T-cell (primary cell): ENCODE measurements at regions not wholly inside any gene's neighbourhood (a gene's known extent, or its start where the extent isn't known, plus 50 kb on each side); places are given as distances from the start of the nearest gene placed in this dataset.

Experiments used
- ATAC-seq, 4 experiments: fragments of 200-7000 bp in 3 of 4; fragments of 150-1000 bp in 1 of 4; cut with Tn5 transposase; replicated peaks in 1 of 4; 1 replicate in 3 of 4; 2 replicates in 1 of 4; pipeline ENCODE4 v1.10.0; 2021; ENCODE audit warnings: moderate library complexity in 3 of 4, mild to moderate bottlenecking in 2 of 4, moderate number of reproducible peaks in 1 of 4
- CTCF ChIA-PET, 2 donors: fragments of 300-600 bp; sonication (Branson Sonifier 250); formaldehyde crosslinking; loops; one replicate each; lab custom pipeline; 2022; ENCODE audit warnings: antibody characterized with exemption in 2 of 2; lab: Charles Lee
- POLR2A ChIA-PET, 2 donors: fragments of 300-600 bp; sonication (Branson Sonifier 250); formaldehyde crosslinking; loops; one replicate each; lab custom pipeline; 2022; ENCODE audit warnings: antibody characterized with exemption in 2 of 2; lab: Charles Lee
- DNase-seq, 35 experiments: peaks; one replicate each; pipeline versions ENCODE4 v3.0.0 to v3.0.0-alpha.2; 2013 to 2023
- H3K27ac ChIP-seq: one replicate; pipeline ENCODE4 v1.5.1; 2013; ENCODE audit warnings: low read length
- H3K27me3 ChIP-seq, 2 experiments: replicated peaks in 1 of 2; 1 replicate in 1 of 2; 2 replicates in 1 of 2; pipeline versions ENCODE4 v1.6.1 to v1.7.0; 2013; ENCODE audit warnings: low read length in 1 of 2, mixed read lengths in 1 of 2; ENCODE audit not compliant: control insufficient read depth in 2 of 2, insufficient read depth in 2 of 2; ENCODE audit errors: extremely low read depth in 1 of 2
- H3K36me3 ChIP-seq, 2 donors: 1 replicate in 1 of 2; 2 replicates in 1 of 2; pipeline versions ENCODE4 v1.6.1 to v1.7.0; 2013; ENCODE audit warnings: low read length in 1 of 2; ENCODE audit not compliant: control insufficient read depth in 2 of 2, insufficient read depth in 1 of 2; ENCODE audit errors: extremely low read depth in 1 of 2
- H3K4me1 ChIP-seq, 2 experiments: 1 replicate in 1 of 2; 2 replicates in 1 of 2; pipeline versions ENCODE4 v1.6.1 to v1.7.0; 2013; ENCODE audit warnings: low read length in 2 of 2, mixed read lengths in 1 of 2; ENCODE audit not compliant: insufficient read depth in 2 of 2, control insufficient read depth in 1 of 2; ENCODE audit errors: extremely low read depth in 1 of 2
- H3K4me3 ChIP-seq, 2 donors: 1 replicate in 1 of 2; 2 replicates in 1 of 2; pipeline versions ENCODE4 v1.5.1 to v1.7.0; 2013; ENCODE audit warnings: mild to moderate bottlenecking in 2 of 2, low read length in 1 of 2, moderate library complexity in 1 of 2; ENCODE audit not compliant: control insufficient read depth in 1 of 2; ENCODE audit errors: extremely low read depth in 1 of 2
- H3K9me3 ChIP-seq: 2 replicates; pipeline ENCODE4 v1.7.0; 2013
- H3K27ac Mint-ChIP-seq, 2 donors: one replicate each; pipeline ENCODE4 v1.8.0; 2020 to 2021; ENCODE audit warnings: mild to moderate bottlenecking in 2 of 2, mixed read lengths in 2 of 2
- H3K27me3 Mint-ChIP-seq, 2 donors: one replicate each; pipeline ENCODE4 v1.8.0; 2021 to 2022; ENCODE audit warnings: mixed read lengths in 2 of 2
- H3K36me3 Mint-ChIP-seq: one replicate; pipeline ENCODE4 v1.8.0; 2021; ENCODE audit warnings: mixed read lengths
- H3K4me1 Mint-ChIP-seq, 3 donors: one replicate each; pipeline ENCODE4 v1.8.0; 2020 to 2022; ENCODE audit warnings: mixed read lengths in 3 of 3, mild to moderate bottlenecking in 1 of 3
- H3K4me3 Mint-ChIP-seq, 3 donors: one replicate each; pipeline ENCODE4 v1.8.0; 2020 to 2022; ENCODE audit warnings: mild to moderate bottlenecking in 3 of 3, mixed read lengths in 3 of 3, moderate library complexity in 3 of 3
- H3K9me3 Mint-ChIP-seq, 3 donors: one replicate each; pipeline ENCODE4 v1.8.0; 2020 to 2022; ENCODE audit warnings: mixed read lengths in 3 of 3
- WGBS: methylation state at CpG from one replicate; pipeline ENCODE4 v1.1.5; 2013; ENCODE audit warnings: missing lambda C conversion rate; ENCODE audit not compliant: insufficient coverage; 5-methylcytosine and 5-hydroxymethylcytosine counted together

- peaks cover 0 to 2% (median 2%) of the 10 kb centered on the region in 3 donors for H3K4me1 Mint-ChIP-seq
- H3K9me3 Mint-ChIP-seq: no peaks in the 10 kb centered on the region
- Histone ChIP-seq H3K27me3 (peaks cover 6 to 75% of the 10 kb centered on the region in 2 experiments), H3K27ac (no peak overlapping the region), H3K4me1 (no peaks in the 10 kb centered on the region), H3K4me3 (no peak overlapping the region), H3K9me3 (no peaks in the 10 kb centered on the region), H3K36me3 (no peaks in the 10 kb centered on the region)
- no peak for ATAC-seq
- no peak overlapping the region for H3K27ac Mint-ChIP-seq
- ChIA-PET POLR2A (no interaction called here), CTCF (no interaction called here)
- DNase-seq: no peak
- H3K36me3 Mint-ChIP-seq: no peaks in the 10 kb centered on the region
- no peak overlapping the region for H3K4me3 Mint-ChIP-seq
- peaks cover 65 to 75% of the 10 kb centered on the region in 2 donors for H3K27me3 Mint-ChIP-seq
- 83% methylated on average over 10 of the region's 16 CpGs for WGBS
These were observed 61.9 kb upstream of the CIBAR2 start for GRCh38 chr16:85173981-85174751.

GRCh38 chr16:85174871-85175723 lies 62.8 kb upstream of the CIBAR2 start:
- Mint-ChIP-seq H3K27me3 (peaks cover 69 to 77% of the 10 kb centered on the region in 2 donors), H3K4me1 (peaks cover 0 to 2% (median 2%) of the 10 kb centered on the region in 3 donors), H3K4me3 (no peak overlapping the region), H3K27ac (no peak overlapping the region), H3K36me3 (no peaks in the 10 kb centered on the region), H3K9me3 (no peaks in the 10 kb centered on the region)
- no peak overlapping the region for H3K4me3 ChIP-seq
- CTCF ChIA-PET: interaction anchor here in 1 of 2 donors (0.5 kb wide), 1 partner anchor 498 kb away, joined by 3 read pairs; no protein-coding TSS in a partner anchor
- POLR2A ChIA-PET: no interaction called here
- H3K4me1 ChIP-seq: no peaks in the 10 kb centered on the region
- peaks cover 6 to 75% of the 10 kb centered on the region in 2 experiments for H3K27me3 ChIP-seq
- H3K9me3 ChIP-seq: no peaks in the 10 kb centered on the region
- 88% methylated on average over 19 of the region's 26 CpGs for WGBS
- no peaks in the 10 kb centered on the region for H3K36me3 ChIP-seq
- no peak for DNase-seq
- no peak for ATAC-seq
- no peak overlapping the region for H3K27ac ChIP-seq

GRCh38 chr16:85175724-85176233 lies 63.5 kb upstream of the CIBAR2 start:
- Histone ChIP-seq H3K4me3 (no peak overlapping the region), H3K36me3 (no peaks in the 10 kb centered on the region), H3K27me3 (peaks cover 4 to 69% of the 10 kb centered on the region in 2 experiments), H3K27ac (no peak overlapping the region), H3K4me1 (no peaks in the 10 kb centered on the region), H3K9me3 (no peaks in the 10 kb centered on the region)
- Mint-ChIP-seq H3K9me3 (no peaks in the 10 kb centered on the region), H3K27me3 (peaks cover 65 to 71% of the 10 kb centered on the region in 2 donors), H3K27ac (no peak overlapping the region), H3K36me3 (no peaks in the 10 kb centered on the region), H3K4me1 (peaks cover 0 to 2% (median 2%) of the 10 kb centered on the region in 3 donors), H3K4me3 (no peak overlapping the region)
- DNase-seq (no peak), ATAC-seq (no peak)
- whole genome bisulfite sequencing: 85% methylated on average over 6 of the region's 10 CpGs
- ChIA-PET POLR2A (no interaction called here), CTCF (no interaction called here)

- peaks cover 3 to 58% of the 10 kb centered on the region in 2 experiments for H3K27me3 ChIP-seq
- H3K4me1 Mint-ChIP-seq: no peaks in the 10 kb centered on the region
- H3K36me3 Mint-ChIP-seq: no peaks in the 10 kb centered on the region
- no peak for DNase-seq
- no peaks in the 10 kb centered on the region for H3K9me3 Mint-ChIP-seq
- WGBS: 29% methylated on average over 21 of the region's 26 CpGs
- no peak overlapping the region for H3K27ac ChIP-seq
- no peak overlapping the region for H3K4me3 ChIP-seq
- H3K9me3 ChIP-seq: no peaks in the 10 kb centered on the region
- CTCF ChIA-PET: no interaction called here
- no peak overlapping the region for H3K27ac Mint-ChIP-seq
- no peaks in the 10 kb centered on the region for H3K36me3 ChIP-seq
- no peak for ATAC-seq
- POLR2A ChIA-PET: no interaction called here
- no peak overlapping the region for H3K4me3 Mint-ChIP-seq
- H3K4me1 ChIP-seq: no peaks in the 10 kb centered on the region
- peaks cover 58 to 63% of the 10 kb centered on the region in 2 donors for H3K27me3 Mint-ChIP-seq
These were observed 64.5 kb upstream of the CIBAR2 start for GRCh38 chr16:85176541-85177447.

- WGBS: 79% methylated on average over 8 of the region's 10 CpGs
- H3K4me3 Mint-ChIP-seq: no peak overlapping the region
- H3K4me1 Mint-ChIP-seq: no peaks in the 10 kb centered on the region
These were observed 65.2 kb upstream of the CIBAR2 start for GRCh38 chr16:85177448-85177846.

More at GRCh38 chr16:85177448-85177846, 65.2 kb upstream of the CIBAR2 start:
- Mint-ChIP-seq H3K9me3 (no peaks in the 10 kb centered on the region), H3K36me3 (no peaks in the 10 kb centered on the region), H3K27ac (no peak overlapping the region), H3K27me3 (peaks cover 51 to 56% of the 10 kb centered on the region in 2 donors)
- DNase-seq: no peak
- peaks cover 0 to 55% of the 10 kb centered on the region in 2 experiments for H3K27me3 ChIP-seq
- no peak overlapping the region for H3K4me3 ChIP-seq
- H3K9me3 ChIP-seq: no peaks in the 10 kb centered on the region
- ChIA-PET POLR2A (no interaction called here), CTCF (no interaction called here)
- no peak overlapping the region for H3K27ac ChIP-seq
- no peak for ATAC-seq
- H3K36me3 ChIP-seq: no peaks in the 10 kb centered on the region
- H3K4me1 ChIP-seq: no peaks in the 10 kb centered on the region
